Gastrocnemius medialis (tissue), 4 donors: ENCODE measurements at regions not wholly inside any gene's neighbourhood (a gene's known extent, or its start where the extent isn't known, plus 50 kb on each side); places are given as distances from the start of the nearest gene placed in this dataset.

Experiments
- ATAC-seq, 2 donors: fragments of 150-250 bp; one replicate each; pipeline ENCODE4 v1.9.1; 2016
- DNase-seq, 2 donors: peaks; one replicate each; pipeline ENCODE4 v3.0.0-alpha.2; 2019
- H3K27ac ChIP-seq, 4 donors: fragments of 200-600 bp; sonication (generic); 1 replicate in 1 of 4; 2 replicates in 3 of 4; pipeline ENCODE4 v1.5.1; 2016 to 2018; ENCODE audit warnings: mild to moderate bottlenecking in 2 of 4, moderate library complexity in 1 of 4
- H3K27me3 ChIP-seq, 3 donors: fragments of 200-600 bp; sonication (generic) in 2 of 3; 1 replicate in 1 of 3; 2 replicates in 2 of 3; pipeline versions ENCODE4 v1.5.1 to v1.6.0; 2016 to 2019; ENCODE audit warnings: mild to moderate bottlenecking in 1 of 3, moderate library complexity in 1 of 3
- H3K36me3 ChIP-seq, 2 donors: fragments of 200-600 bp; sonication (generic) in 1 of 2; one replicate each; pipeline ENCODE4 v1.5.1; 2017 to 2018
- H3K4me1 ChIP-seq, 2 donors: fragments of 200-600 bp; sonication (generic) in 1 of 2; one replicate each; pipeline ENCODE4 v1.5.1; 2016 to 2017; ENCODE audit warnings: mild to moderate bottlenecking in 2 of 2
- H3K4me3 ChIP-seq, 4 donors: fragments of 200-600 bp; sonication (generic) in 3 of 4; 1 replicate in 1 of 4; 2 replicates in 3 of 4; pipeline ENCODE4 v1.5.1; 2016 to 2019; ENCODE audit warnings: mild to moderate bottlenecking in 2 of 4
- H3K9me3 ChIP-seq, 3 donors: fragments of 200-600 bp; sonication (generic) in 2 of 3; 1 replicate in 1 of 3; 2 replicates in 2 of 3; pipeline ENCODE4 v1.5.1; 2016 to 2019
- CTCF ChIP-seq, 5 experiments: fragments of 450-650 bp in 3 of 5; fragments of 200-600 bp in 2 of 5; sonication (generic) in 2 of 5; IDR thresholded peaks in 4 of 5; conservative IDR thresholded peaks in 1 of 5; 1 replicate in 4 of 5; 2 replicates in 1 of 5; pipeline ENCODE4 v1.5.1; 2016 to 2019; ENCODE audit warnings: antibody characterized with exemption in 5 of 5, mild to moderate bottlenecking in 3 of 5, moderate library complexity in 3 of 5
- POLR2A ChIP-seq, 2 donors: fragments of 450-650 bp; IDR thresholded peaks; one replicate each; pipeline ENCODE4 v1.6.1; 2017; ENCODE audit warnings: antibody characterized with exemption in 2 of 2, mild to moderate bottlenecking in 2 of 2, moderate library complexity in 2 of 2
- in situ Hi-C, 4 donors: fragments of 200-750 bp; cut with MboI; loops; one replicate each; pipeline versions ENCODE4 v1.15.0 to v1.8.0; 2017; ENCODE audit warnings: low sequenced_read_pairs in 4 of 4
- intact Hi-C: fragments of 100-400 bp; cut with DNase I; formaldehyde crosslinking; loops from one replicate; pipeline ENCODE4 v1.15.1; 2023; ENCODE audit warnings: low total_unique reads

GRCh38 chr7:66535414-66536329 lies 93.0 kb upstream of the KCTD7 start:
- H3K4me3 ChIP-seq = no peak overlapping the region
- in situ Hi-C loops = no loop called here
- intact Hi-C loops = no loop called here
- H3K36me3 ChIP-seq = no peaks in the 10 kb centered on the region
- DNase-seq = no peak
- no peak for ATAC-seq
- H3K4me1 ChIP-seq = no peaks in the 10 kb centered on the region
- no peak overlapping the region for H3K27ac ChIP-seq
- TF ChIP-seq CTCF (IDR thresholded peaks at IDR 0.05 in 4 of 5, conservative IDR thresholded peaks at IDR 0.05 in 1 of 5) (no peak), POLR2A (IDR thresholded peaks at IDR 0.05) (no peak)
- H3K9me3 ChIP-seq = no peaks in the 10 kb centered on the region
- no peaks in the 10 kb centered on the region for H3K27me3 ChIP-seq

- ATAC-seq (no peak), DNase-seq (no peak)
- no peaks in the 10 kb centered on the region for H3K9me3 ChIP-seq
- no peak overlapping the region for H3K27ac ChIP-seq
- intact Hi-C loops = no loop called here
- H3K27me3 ChIP-seq = no peaks in the 10 kb centered on the region
- H3K36me3 ChIP-seq = no peaks in the 10 kb centered on the region
- TF ChIP-seq CTCF (IDR thresholded peaks at IDR 0.05 in 4 of 5, conservative IDR thresholded peaks at IDR 0.05 in 1 of 5) (no peak), POLR2A (IDR thresholded peaks at IDR 0.05) (no peak)
- H3K4me1 ChIP-seq = no peaks in the 10 kb centered on the region
- H3K4me3 ChIP-seq = no peak overlapping the region
- in situ Hi-C loops = no loop called here
These were observed 91.3 kb upstream of the KCTD7 start for GRCh38 chr7:66537380-66537779.

- TF ChIP-seq POLR2A (IDR thresholded peaks at IDR 0.05) (no peak), CTCF (IDR thresholded peaks at IDR 0.05 in 4 of 5, conservative IDR thresholded peaks at IDR 0.05 in 1 of 5) (no peak)
- DNase-seq (no peak), ATAC-seq (no peak)
- H3K36me3 ChIP-seq = no peaks in the 10 kb centered on the region
- intact Hi-C loops (no loop called here), in situ Hi-C loops (no loop called here)
- H3K27ac ChIP-seq = no peak overlapping the region
- no peaks in the 10 kb centered on the region for H3K4me1 ChIP-seq
- no peaks in the 10 kb centered on the region for H3K27me3 ChIP-seq
- H3K9me3 ChIP-seq = no peaks in the 10 kb centered on the region
- H3K4me3 ChIP-seq = no peak overlapping the region
These were observed 90.8 kb upstream of the KCTD7 start for GRCh38 chr7:66537876-66538275.

- in situ Hi-C loops = no loop called here
- no peaks in the 10 kb centered on the region for H3K27me3 ChIP-seq
These were observed 89.4 kb upstream of the KCTD7 start for GRCh38 chr7:66539264-66539623.

More at GRCh38 chr7:66539264-66539623, 89.4 kb upstream of the KCTD7 start:
- intact Hi-C loops = no loop called here
- no peak overlapping the region for H3K4me3 ChIP-seq
- peaks cover 0 to 10% of the 10 kb centered on the region in 2 donors for H3K36me3 ChIP-seq
- H3K27ac ChIP-seq = no peak overlapping the region
- DNase-seq = no peak
- no peaks in the 10 kb centered on the region for H3K9me3 ChIP-seq
- no peak for ATAC-seq
- no peaks in the 10 kb centered on the region for H3K4me1 ChIP-seq
- no peak for TF ChIP-seq POLR2A (IDR thresholded peaks at IDR 0.05)
- no peak for TF ChIP-seq CTCF (IDR thresholded peaks at IDR 0.05 in 4 of 5, conservative IDR thresholded peaks at IDR 0.05 in 1 of 5)
